Vagina (tissue), 2 donors: ENCODE measurements at regions not wholly inside any gene's neighbourhood (a gene's known extent, or its start where the extent isn't known, plus 50 kb on each side); places are given as distances from the start of the nearest gene placed in this dataset.

ENCODE experiments used
- POLR2A ChIP-seq, 2 donors: fragments of 450-650 bp; IDR thresholded peaks; one replicate each; pipeline ENCODE4 v1.6.1; 2017; ENCODE audit warnings: antibody characterized with exemption in 2 of 2, mild to moderate bottlenecking in 2 of 2, moderate library complexity in 2 of 2
- POLR2AphosphoS5 ChIP-seq, 2 donors: sonication (generic); formaldehyde crosslinking; IDR thresholded peaks; one replicate each; pipeline ENCODE4 v1.9.0; 2017; ENCODE audit warnings: antibody characterized with exemption in 2 of 2, mild to moderate bottlenecking in 2 of 2, low read depth in 1 of 2; ENCODE audit not compliant: insufficient read depth in 1 of 2
- TF ChIP-seq, protein P1 (sequence below), 3 experiments: fragments of 450-650 bp in 2 of 3; fragments of 200-600 bp in 1 of 3; sonication (generic) in 1 of 3; IDR thresholded peaks; one replicate each; pipeline ENCODE4 v1.5.1; 2017 to 2019; ENCODE audit warnings: antibody characterized with exemption in 3 of 3, mild to moderate bottlenecking in 2 of 3, moderate library complexity in 2 of 3

DNA sequence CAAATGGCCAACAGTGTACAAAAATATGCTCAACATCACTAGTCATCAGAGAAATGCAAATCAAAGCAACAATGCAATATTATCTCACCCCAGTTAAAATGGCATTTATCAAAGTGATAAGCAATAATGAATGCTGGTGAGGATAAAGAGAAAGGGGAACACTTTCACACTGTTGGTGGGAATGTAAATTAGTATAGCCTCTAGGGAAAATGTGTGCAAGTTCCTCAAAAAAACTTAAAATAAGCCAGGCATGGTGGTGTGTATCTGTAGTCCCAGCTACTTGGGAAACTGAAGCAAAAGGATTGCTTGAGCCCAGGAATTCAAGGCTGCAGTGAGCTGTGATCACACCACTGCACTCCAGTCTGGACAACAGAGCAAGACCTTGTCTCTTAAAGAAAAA lies 572.1 kb downstream of the NLGN4X start:
- TF ChIP-seq, protein P1, sequence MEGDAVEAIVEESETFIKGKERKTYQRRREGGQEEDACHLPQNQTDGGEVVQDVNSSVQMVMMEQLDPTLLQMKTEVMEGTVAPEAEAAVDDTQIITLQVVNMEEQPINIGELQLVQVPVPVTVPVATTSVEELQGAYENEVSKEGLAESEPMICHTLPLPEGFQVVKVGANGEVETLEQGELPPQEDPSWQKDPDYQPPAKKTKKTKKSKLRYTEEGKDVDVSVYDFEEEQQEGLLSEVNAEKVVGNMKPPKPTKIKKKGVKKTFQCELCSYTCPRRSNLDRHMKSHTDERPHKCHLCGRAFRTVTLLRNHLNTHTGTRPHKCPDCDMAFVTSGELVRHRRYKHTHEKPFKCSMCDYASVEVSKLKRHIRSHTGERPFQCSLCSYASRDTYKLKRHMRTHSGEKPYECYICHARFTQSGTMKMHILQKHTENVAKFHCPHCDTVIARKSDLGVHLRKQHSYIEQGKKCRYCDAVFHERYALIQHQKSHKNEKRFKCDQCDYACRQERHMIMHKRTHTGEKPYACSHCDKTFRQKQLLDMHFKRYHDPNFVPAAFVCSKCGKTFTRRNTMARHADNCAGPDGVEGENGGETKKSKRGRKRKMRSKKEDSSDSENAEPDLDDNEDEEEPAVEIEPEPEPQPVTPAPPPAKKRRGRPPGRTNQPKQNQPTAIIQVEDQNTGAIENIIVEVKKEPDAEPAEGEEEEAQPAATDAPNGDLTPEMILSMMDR (IDR thresholded peaks at IDR 0.05): no peak
- no peak for TF ChIP-seq POLR2A (IDR thresholded peaks at IDR 0.05)
- TF ChIP-seq POLR2AphosphoS5 (IDR thresholded peaks at IDR 0.05; ENCODE audit: insufficient read depth in 1 of 2, low read depth in 1 of 2): no peak
